GM13977 (cell line): ENCODE measurements at regions not wholly inside any gene's neighbourhood (a gene's known extent, or its start where the extent isn't known, plus 50 kb on each side); places are given as distances from the start of the nearest gene placed in this dataset.

Experiments
- DNase-seq: peaks from one replicate; pipeline ENCODE4 v3.0.0; 2012; ENCODE audit warnings: low spot score
- CTCF ChIP-seq: IDR thresholded peaks from 2 replicates; pipeline ENCODE4 v1.5.1; 2012; ENCODE audit warnings: mild to moderate bottlenecking, control low read depth; ENCODE audit not compliant: insufficient read depth; ENCODE audit errors: extremely low read depth, missing control alignments
- in situ Hi-C: fragments of 300-500 bp; cut with MboI; formaldehyde crosslinking; loops from one replicate; pipeline ENCODE4 v1.12.0; 2022; ENCODE audit warnings: low sequenced_read_pairs, low pct_unique_long_range_greater_than_20kb, mixed read lengths, inconsistent platforms; ENCODE audit not compliant: unreplicated experiment

GRCh38 chr10:52540479-52540984 is 226.5 kb downstream of the DKK1 start:
- no peak for TF ChIP-seq CTCF
- in situ Hi-C loops = no loop called here
- DNase-seq = no peak

- no peak for DNase-seq
- in situ Hi-C loops = no loop called here
- TF ChIP-seq CTCF = no peak
These were observed 227.0 kb downstream of the DKK1 start for GRCh38 chr10:52541006-52541473.

GRCh38 chr10:52542906-52543305 is 228.8 kb downstream of the DKK1 start:
- in situ Hi-C loops = no loop called here
- DNase-seq = no peak
- TF ChIP-seq CTCF = no peak

- no peak for DNase-seq
- no peak for TF ChIP-seq CTCF
- in situ Hi-C loops = no loop called here
These were observed 221.5 kb downstream of the MBL2 start for GRCh38 chr10:52551046-52551445.

GRCh38 chr10:52558090-52558489 is 214.5 kb downstream of the MBL2 start:
- in situ Hi-C loops = no loop called here
- no peak for TF ChIP-seq CTCF
- peak; percentile 18 for DNase-seq

GRCh38 chr10:52561322-52561721 is 211.3 kb downstream of the MBL2 start:
- no peak for DNase-seq
- in situ Hi-C loops = no loop called here
- no peak for TF ChIP-seq CTCF

GRCh38 chr10:52563360-52563759 is 209.2 kb downstream of the MBL2 start:
- DNase-seq = no peak
- TF ChIP-seq CTCF = no peak
- in situ Hi-C loops = no loop called here
